ENCODE measurements at regions not wholly inside any gene's neighbourhood (a gene's known extent, or its start where the extent isn't known, plus 50 kb on each side); places are given as distances from the start of the nearest gene placed in this dataset.

DNA sequence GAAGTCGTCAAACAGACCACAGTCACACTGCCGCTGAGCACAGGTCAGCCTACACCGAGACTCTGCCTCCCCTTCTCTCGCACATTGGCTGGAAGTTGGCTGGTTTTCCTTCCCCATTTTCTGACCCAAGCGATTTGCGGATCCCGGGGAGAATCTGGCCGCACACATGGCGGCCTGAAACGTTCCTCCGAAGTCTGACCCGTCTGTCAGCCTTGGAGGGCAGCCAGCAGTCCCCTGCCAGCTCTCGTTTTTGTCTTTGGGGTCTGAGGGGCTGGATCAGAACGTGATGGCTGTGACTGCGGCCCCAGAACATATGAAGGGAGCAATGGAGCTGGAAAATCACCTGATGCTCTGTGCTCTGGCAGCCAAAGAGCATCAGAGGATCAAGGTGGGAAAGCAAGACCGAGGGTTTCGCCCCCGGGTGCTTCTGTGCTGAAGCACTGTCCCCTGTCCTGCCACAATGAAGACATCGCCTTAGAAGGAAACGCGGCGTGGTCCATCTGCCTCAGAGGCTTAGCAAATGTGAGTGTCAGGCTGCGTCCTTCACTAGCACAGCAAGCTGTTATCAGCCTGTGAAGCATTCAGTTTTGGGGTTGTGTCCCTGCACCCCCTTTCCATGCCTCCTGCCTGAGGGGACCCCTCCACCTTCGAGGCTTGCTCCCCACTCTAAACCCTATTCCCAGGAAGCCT is 119.3 kb upstream of the SHH start:
- no peak for DNase-seq (ENCODE audit: low spot score)

DNA sequence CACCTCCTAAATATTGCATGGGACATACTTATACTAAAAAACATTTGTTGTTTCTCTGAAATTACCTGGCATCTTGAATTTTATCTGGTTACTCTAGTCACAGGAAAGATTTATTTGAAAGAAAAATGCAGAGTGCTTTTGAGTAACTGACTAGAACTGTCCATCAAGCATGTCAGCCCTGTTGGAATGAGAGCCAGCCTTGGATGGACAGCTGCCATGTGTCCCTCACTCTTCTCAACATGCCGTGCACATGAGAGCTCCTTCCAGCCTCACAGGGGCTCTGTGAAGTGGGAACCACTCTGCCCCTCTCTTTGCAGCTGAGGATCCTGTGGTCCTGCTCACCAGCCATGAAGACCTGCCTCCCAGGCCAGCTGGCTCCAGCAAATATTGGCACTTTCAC is 118.3 kb upstream of the SHH start:
- TF ChIP-seq, protein P1, sequence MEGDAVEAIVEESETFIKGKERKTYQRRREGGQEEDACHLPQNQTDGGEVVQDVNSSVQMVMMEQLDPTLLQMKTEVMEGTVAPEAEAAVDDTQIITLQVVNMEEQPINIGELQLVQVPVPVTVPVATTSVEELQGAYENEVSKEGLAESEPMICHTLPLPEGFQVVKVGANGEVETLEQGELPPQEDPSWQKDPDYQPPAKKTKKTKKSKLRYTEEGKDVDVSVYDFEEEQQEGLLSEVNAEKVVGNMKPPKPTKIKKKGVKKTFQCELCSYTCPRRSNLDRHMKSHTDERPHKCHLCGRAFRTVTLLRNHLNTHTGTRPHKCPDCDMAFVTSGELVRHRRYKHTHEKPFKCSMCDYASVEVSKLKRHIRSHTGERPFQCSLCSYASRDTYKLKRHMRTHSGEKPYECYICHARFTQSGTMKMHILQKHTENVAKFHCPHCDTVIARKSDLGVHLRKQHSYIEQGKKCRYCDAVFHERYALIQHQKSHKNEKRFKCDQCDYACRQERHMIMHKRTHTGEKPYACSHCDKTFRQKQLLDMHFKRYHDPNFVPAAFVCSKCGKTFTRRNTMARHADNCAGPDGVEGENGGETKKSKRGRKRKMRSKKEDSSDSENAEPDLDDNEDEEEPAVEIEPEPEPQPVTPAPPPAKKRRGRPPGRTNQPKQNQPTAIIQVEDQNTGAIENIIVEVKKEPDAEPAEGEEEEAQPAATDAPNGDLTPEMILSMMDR (IDR thresholded peaks at IDR 0.05; ENCODE audit: extremely low read depth, missing control alignments): no peak
- DNase-seq (ENCODE audit: low spot score): no peak

More for the DNA sequence above, 119.3 kb upstream of the SHH start:
- TF ChIP-seq, protein P1 (IDR thresholded peaks at IDR 0.05; ENCODE audit: extremely low read depth, missing control alignments): no peak

DNA sequence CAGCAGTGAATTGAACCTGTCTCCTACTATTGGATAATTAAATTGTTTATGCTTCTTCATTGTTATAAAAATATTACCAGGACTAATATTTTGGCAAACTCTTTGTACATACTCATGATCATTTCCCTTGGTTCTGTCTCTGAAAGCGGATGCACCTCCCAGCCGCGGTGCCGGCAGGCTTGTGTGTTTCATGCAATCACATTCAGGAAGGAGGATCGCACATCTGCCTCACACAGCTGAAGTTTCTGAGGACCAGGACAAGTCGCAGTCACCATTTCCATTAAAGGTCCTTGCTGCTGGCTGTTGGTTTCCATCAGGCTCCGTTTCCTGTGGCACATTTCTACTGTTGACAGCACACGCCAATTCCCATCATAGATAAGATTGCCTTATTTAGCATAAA is 117.8 kb upstream of the SHH start:
- TF ChIP-seq, protein P1 (IDR thresholded peaks at IDR 0.05; ENCODE audit: extremely low read depth, missing control alignments): no peak
- DNase-seq (ENCODE audit: low spot score): no peak

DNA sequence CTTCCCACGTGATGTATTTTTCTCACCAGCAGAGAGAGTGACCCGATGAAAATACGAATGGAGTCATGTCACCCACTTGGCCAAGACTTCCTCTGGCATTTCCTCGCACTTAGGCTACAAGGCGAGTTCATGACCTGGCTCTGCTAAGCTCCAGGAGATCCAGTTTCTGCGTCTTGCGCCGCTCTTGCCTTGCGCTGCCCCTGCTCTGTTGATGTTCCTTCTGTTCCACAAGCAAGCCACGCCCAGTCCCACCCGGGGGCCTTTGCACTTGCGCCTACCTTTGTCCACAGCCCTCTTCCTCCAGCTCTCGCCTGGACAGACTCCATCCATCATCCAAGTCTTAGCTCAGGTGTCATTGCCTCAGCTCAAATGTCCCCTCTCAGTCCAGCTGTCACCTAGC is 116.3 kb upstream of the SHH start:
- TF ChIP-seq, protein P1 (IDR thresholded peaks at IDR 0.05; ENCODE audit: extremely low read depth, missing control alignments): no peak
- no peak for DNase-seq (ENCODE audit: low spot score)

DNA sequence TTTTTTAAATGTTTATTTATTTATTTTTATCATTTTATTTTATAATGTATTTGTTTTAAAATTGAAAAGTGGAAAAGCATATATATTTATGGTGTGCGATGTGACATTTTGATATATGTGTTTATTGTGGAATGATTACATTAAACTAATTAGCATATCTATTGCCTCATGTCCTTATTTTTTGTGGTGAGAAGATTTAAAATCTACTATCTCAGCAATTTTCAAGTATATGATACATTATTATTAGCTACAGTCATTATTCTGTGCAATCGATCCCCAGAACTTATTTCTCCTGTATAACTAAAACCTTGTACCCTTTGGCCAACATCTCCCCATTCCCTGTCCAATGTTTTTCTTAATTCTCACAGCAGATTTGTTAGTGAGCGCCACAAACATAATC is 115.6 kb upstream of the SHH start:
- no peak for DNase-seq (ENCODE audit: low spot score)
- TF ChIP-seq, protein P1 (IDR thresholded peaks at IDR 0.05; ENCODE audit: extremely low read depth, missing control alignments): no peak

DNA sequence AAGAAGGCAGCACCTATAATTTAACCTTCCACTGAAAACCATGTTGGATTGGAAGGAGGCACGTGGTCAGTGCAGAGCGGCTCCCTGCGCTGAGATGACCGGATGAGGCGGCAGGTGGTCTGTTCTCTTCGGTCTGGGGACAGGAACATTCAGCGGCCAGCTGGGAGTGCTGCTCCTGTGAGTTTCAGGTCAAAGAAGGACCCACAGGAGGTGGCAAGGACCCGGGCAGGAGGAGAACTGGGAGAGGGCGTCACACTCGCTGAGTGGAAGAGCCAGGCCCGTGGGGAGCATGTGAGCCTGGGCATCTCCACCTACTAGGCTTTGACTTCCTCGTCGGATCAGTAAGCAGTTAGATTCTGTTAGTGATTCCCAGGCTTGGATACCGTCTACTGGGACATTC is 113.4 kb upstream of the SHH start:
- DNase-seq (ENCODE audit: low spot score): no peak
- TF ChIP-seq, protein P1 (IDR thresholded peaks at IDR 0.05; ENCODE audit: extremely low read depth, missing control alignments): no peak

DNA sequence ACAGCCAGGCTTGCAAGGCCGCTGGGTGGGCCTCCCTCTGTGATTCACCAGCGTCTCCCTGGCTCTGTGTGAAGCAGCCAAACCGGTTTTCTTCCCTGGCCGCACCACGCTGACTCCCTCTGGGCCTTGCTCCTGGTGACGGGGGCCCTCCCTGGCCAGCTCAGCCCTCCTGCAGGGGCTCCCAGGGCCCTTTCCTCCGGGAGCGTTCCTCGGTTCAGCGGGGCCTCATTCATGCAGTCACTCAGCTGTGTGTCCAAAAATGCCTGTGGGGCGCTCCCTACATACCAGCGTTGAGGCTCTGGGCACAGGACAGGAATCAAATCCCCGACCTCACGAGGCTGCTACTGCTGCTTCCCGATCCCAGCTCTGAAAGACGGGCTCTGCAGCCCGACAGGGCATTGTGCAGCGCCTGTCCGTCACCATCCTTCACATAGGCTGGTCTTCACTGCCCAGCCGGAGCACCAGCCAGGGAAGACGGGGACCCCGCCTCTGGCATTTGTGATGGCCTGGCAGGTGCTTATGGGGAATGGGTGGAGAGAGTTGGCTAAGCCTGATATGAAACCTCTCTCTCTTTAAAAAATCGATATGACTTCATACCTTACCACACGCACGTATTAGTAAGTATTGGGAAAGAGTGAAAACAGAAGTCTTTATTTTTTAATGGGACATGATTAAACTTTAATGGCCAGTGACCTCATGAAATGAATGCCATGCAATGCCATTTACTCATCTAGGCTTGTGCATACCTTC is 110.0 kb upstream of the SHH start:
- TF ChIP-seq, protein P1 (IDR thresholded peaks at IDR 0.05; ENCODE audit: extremely low read depth, missing control alignments): no peak
- DNase-seq (ENCODE audit: low spot score): no peak
